ENCODE measurements at regions not wholly inside any gene's neighbourhood (a gene's known extent, or its start where the extent isn't known, plus 50 kb on each side); places are given as distances from the start of the nearest gene placed in this dataset.

DNA sequence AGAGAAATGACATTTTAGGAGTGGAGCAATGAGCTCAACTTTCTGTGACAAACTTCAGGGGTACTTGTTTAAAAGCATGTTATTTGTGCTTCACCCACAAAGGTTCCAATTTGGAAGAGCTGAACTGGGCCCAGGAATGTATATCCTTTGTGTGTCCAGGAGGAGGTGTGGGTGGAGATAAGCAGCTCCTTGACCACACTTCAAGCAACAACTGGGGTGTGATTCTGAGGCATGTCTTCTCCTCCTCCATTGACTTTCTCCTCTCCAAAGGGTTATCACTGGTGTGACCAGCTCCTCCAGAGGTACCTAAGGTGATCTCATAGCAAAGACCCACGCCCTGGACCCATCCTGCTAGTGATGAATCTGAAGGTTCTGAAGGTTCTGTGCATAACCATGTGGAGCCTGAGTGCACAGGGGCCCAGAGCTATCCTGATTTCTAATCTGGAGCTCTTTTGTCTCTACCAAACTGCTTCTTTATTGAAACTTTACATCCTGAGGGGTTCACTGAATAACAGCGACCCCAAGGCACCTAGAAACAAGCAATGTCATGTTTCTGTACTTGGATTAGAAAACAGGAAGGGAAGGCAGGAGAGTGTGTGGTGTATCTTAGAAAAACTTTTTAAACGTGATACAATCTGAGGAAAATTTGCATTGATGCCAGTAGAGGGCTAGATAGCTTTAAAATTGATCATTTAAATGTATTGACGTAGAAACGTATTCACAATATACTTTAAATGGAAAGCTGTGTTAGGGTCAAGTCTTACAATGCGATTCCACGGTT, 60.9 kb upstream of the CD93 start:
- no peak overlapping the region for H3K27ac ChIP-seq
- no peak for TF ChIP-seq CTCF (conservative IDR thresholded peaks at IDR 0.05)

- no peak for TF ChIP-seq CTCF (conservative IDR thresholded peaks at IDR 0.05)
- no peak overlapping the region for H3K27ac ChIP-seq
Observed at GRCh38 chr20:23146181-23146580, 60.1 kb upstream of the CD93 start.

GRCh38 chr20:23145281-23145700, 59.2 kb upstream of the CD93 start:
- no peak for TF ChIP-seq CTCF (conservative IDR thresholded peaks at IDR 0.05)
- no peak overlapping the region for H3K27ac ChIP-seq

GRCh38 chr20:23144856-23145255, 58.7 kb upstream of the CD93 start:
- H3K27ac ChIP-seq, result no peak overlapping the region

DNA sequence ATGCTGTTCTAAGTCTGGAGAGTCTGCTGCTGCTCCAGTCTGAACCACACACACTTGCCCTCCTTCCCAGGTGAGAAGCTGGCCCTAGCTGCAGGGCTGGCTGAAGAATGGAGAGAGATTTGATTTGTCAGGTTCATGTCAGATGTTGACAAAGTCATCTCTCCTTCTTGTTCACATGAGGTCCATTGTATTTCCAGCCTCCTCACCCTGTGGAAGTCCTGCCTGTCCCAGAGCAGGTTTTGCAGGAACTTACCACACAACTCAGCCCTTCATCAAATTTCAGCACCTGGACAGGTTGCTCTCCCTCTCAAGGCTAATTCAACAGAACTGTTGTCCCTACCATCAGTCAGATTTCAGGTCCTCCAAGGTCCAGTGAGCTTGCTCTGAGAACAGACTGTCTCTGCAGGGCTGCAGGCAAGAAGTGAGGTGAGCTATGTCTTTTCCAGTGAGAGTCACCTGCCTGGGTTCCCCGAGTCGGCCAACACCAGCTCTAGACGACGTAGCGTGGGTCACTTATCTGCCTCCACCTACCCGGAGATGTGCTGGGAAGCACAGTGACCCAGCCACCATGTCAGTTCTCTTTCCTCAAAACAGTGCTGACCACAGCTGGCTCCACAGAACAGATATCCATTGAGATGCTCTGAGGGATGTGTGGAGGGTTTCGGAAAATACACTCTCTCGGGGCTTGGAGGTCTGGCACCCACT, 58.0 kb upstream of the CD93 start:
- no peak overlapping the region for H3K27ac ChIP-seq
- no peak for TF ChIP-seq CTCF (conservative IDR thresholded peaks at IDR 0.05)

More at GRCh38 chr20:23144856-23145255, 58.7 kb upstream of the CD93 start:
- TF ChIP-seq CTCF (conservative IDR thresholded peaks at IDR 0.05), result no peak

- no peak for TF ChIP-seq CTCF (conservative IDR thresholded peaks at IDR 0.05)
- H3K27ac ChIP-seq, result no peak overlapping the region
Observed at GRCh38 chr20:23143098-23143497, 57.0 kb upstream of the CD93 start.

- H3K27ac ChIP-seq, result no peak overlapping the region
- TF ChIP-seq CTCF (conservative IDR thresholded peaks at IDR 0.05), result no peak
Observed at GRCh38 chr20:23142162-23143050, 56.3 kb upstream of the CD93 start.
